Endodermal cell (in vitro differentiated cells): ENCODE measurements at regions not wholly inside any gene's neighbourhood (a gene's known extent, or its start where the extent isn't known, plus 50 kb on each side); places are given as distances from the start of the nearest gene placed in this dataset.
A peak's percentile ranks its signal among the peaks of the same experiment; 100 is the strongest.
"Not testable (repeated sequence)": the region's sequence is repeated elsewhere in the genome, so short reads cannot be mapped to it uniquely, and the experiment has no call there.

Experiments
- DNase-seq: peaks from one replicate; pipeline ENCODE4 v3.0.0-alpha.2; 2017
- H3K27ac ChIP-seq: 2 replicates; pipeline ENCODE4 v1.5.1; 2013; ENCODE audit warnings: mild to moderate bottlenecking, low read depth, low read length, moderate library complexity
- H3K27me3 ChIP-seq: 2 replicates; pipeline ENCODE4 v1.6.1; 2013; ENCODE audit warnings: mild to moderate bottlenecking, low read length, moderate library complexity; ENCODE audit not compliant: insufficient read depth, control insufficient read depth, poor library complexity, severe bottlenecking
- H3K36me3 ChIP-seq: 2 replicates; pipeline ENCODE4 v1.7.0; 2013; ENCODE audit warnings: mild to moderate bottlenecking, low read length, moderate library complexity; ENCODE audit not compliant: control insufficient read depth, insufficient read depth
- H3K4me1 ChIP-seq: one replicate; pipeline ENCODE4 v1.7.0; 2013; ENCODE audit warnings: low read length; ENCODE audit not compliant: control insufficient read depth, insufficient read depth
- H3K4me3 ChIP-seq: 2 replicates; pipeline ENCODE4 v1.5.1; 2013; ENCODE audit warnings: mild to moderate bottlenecking, low read length, moderate library complexity
- H3K9ac ChIP-seq: 2 replicates; pipeline ENCODE4 v1.6.1; 2013; ENCODE audit warnings: mild to moderate bottlenecking, low read length, moderate library complexity; ENCODE audit not compliant: poor library complexity, severe bottlenecking; ENCODE audit errors: extremely low read depth
- H3K9me3 ChIP-seq: 2 replicates; pipeline ENCODE4 v1.6.1; 2013; ENCODE audit warnings: mild to moderate bottlenecking, low read length, moderate library complexity; ENCODE audit not compliant: control insufficient read depth
- H3K27ac Mint-ChIP-seq: 2 replicates; pipeline ENCODE4 v1.8.0; 2020; ENCODE audit warnings: mixed read lengths
- H3K27me3 Mint-ChIP-seq: 2 replicates; pipeline ENCODE4 v1.8.0; 2021; ENCODE audit warnings: mild to moderate bottlenecking, mixed read lengths; ENCODE audit not compliant: insufficient read depth
- H3K36me3 Mint-ChIP-seq: 2 replicates; pipeline ENCODE4 v1.8.0; 2020; ENCODE audit warnings: low read depth, mixed read lengths
- H3K4me1 Mint-ChIP-seq: 2 replicates; pipeline ENCODE4 v1.8.0; 2020; ENCODE audit warnings: mixed read lengths
- H3K4me3 Mint-ChIP-seq: 2 replicates; pipeline ENCODE4 v1.8.0; 2020; ENCODE audit warnings: mild to moderate bottlenecking, moderate library complexity, mixed read lengths
- H3K9me3 Mint-ChIP-seq: 2 replicates; pipeline ENCODE4 v1.8.0; 2020; ENCODE audit warnings: mild to moderate bottlenecking, mixed read lengths
- WGBS, 2 experiments: methylation state at CpG; one replicate each; pipeline versions ENCODE4 v1.1.5 to v1.1.7; 2013; ENCODE audit warnings: missing lambda C conversion rate in 2 of 2, mixed read lengths in 1 of 2; ENCODE audit not compliant: insufficient coverage in 1 of 2, insufficient read length in 1 of 2; 5-methylcytosine and 5-hydroxymethylcytosine counted together
- TF ChIP-seq, protein P1 (sequence below): fragments of 200-600 bp; sonication (generic); conservative IDR thresholded peaks from 2 replicates; pipeline ENCODE4 v1.5.0; 2021; ENCODE audit warnings: antibody characterized with exemption, mild to moderate bottlenecking

DNA sequence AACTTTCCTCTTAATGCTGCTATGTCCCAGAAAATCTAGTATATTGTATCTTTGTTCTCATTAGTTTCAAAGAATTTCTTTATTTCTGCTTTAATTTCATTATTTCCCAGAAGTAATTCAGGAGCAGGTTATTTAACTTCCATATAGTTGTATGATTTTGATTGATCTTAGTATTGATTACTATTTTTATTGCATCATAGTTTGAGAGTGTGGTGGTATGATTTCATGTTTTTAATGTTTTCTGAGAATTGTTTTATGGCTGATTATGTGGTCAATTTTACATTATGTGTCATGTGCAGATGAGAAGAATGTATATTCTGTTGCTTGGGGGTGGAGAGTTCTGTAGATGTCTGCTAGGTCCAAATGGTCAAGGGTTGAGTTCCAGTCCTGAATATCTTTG, 425.6 kb upstream of the RORB start:
- no peak overlapping the region for H3K27ac Mint-ChIP-seq

DNA sequence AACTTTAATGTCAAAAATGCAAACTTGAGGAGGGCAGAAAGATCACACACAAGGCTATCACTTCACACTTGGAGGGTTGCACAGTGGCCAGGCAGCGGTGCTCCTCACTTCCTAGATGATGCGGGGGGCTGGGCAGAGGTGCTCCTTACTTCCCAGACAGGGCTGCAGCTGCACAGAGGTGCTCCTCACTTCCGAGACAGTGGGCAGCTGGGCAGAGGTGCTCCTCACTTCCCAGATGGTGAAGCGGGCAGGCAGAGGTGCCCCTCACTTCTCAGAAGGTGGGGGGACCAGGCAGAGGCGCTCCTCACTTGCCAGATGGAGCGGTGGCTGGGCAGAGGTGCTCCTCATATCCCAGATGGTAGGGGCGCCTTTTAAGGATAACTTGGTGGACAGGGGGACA, 423.2 kb upstream of the RORB start:
- H3K9ac ChIP-seq = no peak overlapping the region
- Mint-ChIP-seq H3K4me3 (no peak overlapping the region), H3K27ac (no peak overlapping the region), H3K4me1 (no peaks in the 10 kb centered on the region), H3K36me3 (no peaks in the 10 kb centered on the region), H3K27me3 (no peaks in the 10 kb centered on the region), H3K9me3 (peaks cover 25% of the 10 kb centered on the region)
- H3K27me3 ChIP-seq = no peaks in the 10 kb centered on the region
- DNase-seq = no peak
- H3K27ac ChIP-seq = no peak overlapping the region
- TF ChIP-seq, protein P1, sequence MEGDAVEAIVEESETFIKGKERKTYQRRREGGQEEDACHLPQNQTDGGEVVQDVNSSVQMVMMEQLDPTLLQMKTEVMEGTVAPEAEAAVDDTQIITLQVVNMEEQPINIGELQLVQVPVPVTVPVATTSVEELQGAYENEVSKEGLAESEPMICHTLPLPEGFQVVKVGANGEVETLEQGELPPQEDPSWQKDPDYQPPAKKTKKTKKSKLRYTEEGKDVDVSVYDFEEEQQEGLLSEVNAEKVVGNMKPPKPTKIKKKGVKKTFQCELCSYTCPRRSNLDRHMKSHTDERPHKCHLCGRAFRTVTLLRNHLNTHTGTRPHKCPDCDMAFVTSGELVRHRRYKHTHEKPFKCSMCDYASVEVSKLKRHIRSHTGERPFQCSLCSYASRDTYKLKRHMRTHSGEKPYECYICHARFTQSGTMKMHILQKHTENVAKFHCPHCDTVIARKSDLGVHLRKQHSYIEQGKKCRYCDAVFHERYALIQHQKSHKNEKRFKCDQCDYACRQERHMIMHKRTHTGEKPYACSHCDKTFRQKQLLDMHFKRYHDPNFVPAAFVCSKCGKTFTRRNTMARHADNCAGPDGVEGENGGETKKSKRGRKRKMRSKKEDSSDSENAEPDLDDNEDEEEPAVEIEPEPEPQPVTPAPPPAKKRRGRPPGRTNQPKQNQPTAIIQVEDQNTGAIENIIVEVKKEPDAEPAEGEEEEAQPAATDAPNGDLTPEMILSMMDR = no peak
- no peaks in the 10 kb centered on the region for H3K9me3 ChIP-seq
- no peaks in the 10 kb centered on the region for H3K4me1 ChIP-seq
- WGBS, 2 experiments = 94 to 95% methylated on average over 5 to 7 of the region's 7 CpGs
- H3K4me3 ChIP-seq = no peak overlapping the region
- H3K36me3 ChIP-seq = no peaks in the 10 kb centered on the region

More for the DNA sequence above, 425.6 kb upstream of the RORB start:
- H3K36me3 Mint-ChIP-seq = no peaks in the 10 kb centered on the region
- Histone ChIP-seq H3K9ac (no peak overlapping the region), H3K27me3 (no peaks in the 10 kb centered on the region), H3K36me3 (no peaks in the 10 kb centered on the region), H3K4me3 (no peak overlapping the region), H3K4me1 (no peaks in the 10 kb centered on the region), H3K9me3 (no peaks in the 10 kb centered on the region), H3K27ac (no peak overlapping the region)
- no peak overlapping the region for H3K4me3 Mint-ChIP-seq
- no peaks in the 10 kb centered on the region for H3K27me3 Mint-ChIP-seq
- TF ChIP-seq, protein P1 = no peak
- H3K9me3 Mint-ChIP-seq = peaks cover 25% of the 10 kb centered on the region
- peaks cover 4% of the 10 kb centered on the region for H3K4me1 Mint-ChIP-seq
- no peak for DNase-seq

DNA sequence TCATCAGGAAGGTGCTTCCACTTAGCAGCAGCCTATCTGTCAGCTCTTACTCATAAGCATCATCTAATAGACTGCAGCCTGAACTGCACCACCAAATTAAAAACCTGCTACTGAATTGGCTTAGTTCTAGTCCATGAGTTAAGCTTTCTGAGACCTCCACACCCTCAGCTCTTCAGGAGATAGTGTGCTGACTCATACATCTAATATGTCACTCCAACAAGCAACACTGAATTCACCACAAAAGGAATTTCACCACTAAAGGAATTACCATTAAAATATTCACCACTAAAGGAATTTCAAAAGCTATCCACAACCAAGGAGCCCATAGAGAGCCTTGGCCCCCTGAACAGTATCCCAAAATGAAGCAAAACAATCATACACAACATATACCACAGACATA, 418.5 kb upstream of the RORB start:
- Mint-ChIP-seq H3K9me3 (peaks cover 9% of the 10 kb centered on the region), H3K27ac (peak overlapping the region; percentile 79), H3K27me3 (no peaks in the 10 kb centered on the region), H3K4me3 (no peak overlapping the region), H3K4me1 (peaks cover 2% of the 10 kb centered on the region), H3K36me3 (peaks cover 5% of the 10 kb centered on the region)
- TF ChIP-seq, protein P1 = no peak
- Histone ChIP-seq H3K9ac (no peak overlapping the region), H3K4me1 (no peaks in the 10 kb centered on the region), H3K27me3 (no peaks in the 10 kb centered on the region), H3K4me3 (no peak overlapping the region), H3K27ac (no peak overlapping the region), H3K36me3 (no peaks in the 10 kb centered on the region), H3K9me3 (peaks cover 20% of the 10 kb centered on the region)
- peak; percentile 53 for DNase-seq

DNA sequence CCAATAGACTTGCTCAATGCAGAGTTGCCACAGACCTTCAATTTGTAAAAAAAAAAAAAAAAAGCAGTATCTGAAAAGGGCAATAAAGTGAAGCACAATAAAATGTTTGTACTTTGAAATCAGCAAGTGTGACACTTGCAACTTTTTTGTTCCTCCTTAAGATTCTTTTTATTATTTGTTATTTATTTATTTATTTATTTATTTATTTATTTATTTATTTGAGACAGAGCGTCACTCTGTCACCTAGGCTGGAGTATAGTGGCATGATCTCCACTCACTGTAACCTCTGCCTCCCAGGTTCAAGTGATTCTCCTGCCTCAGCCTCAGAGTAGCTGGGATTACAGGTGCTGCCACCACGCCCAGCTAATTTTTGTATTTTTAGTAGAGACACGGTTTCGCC, 416.5 kb upstream of the RORB start:
- H3K4me1 Mint-ChIP-seq, H3K4me3 ChIP-seq, H3K4me1 ChIP-seq: not testable (repeated sequence)

More for the DNA sequence above, 416.5 kb upstream of the RORB start:
- not testable (repeated sequence) for H3K36me3 ChIP-seq, DNase-seq, H3K27ac ChIP-seq, H3K27ac Mint-ChIP-seq, H3K9ac ChIP-seq, H3K9me3 Mint-ChIP-seq, H3K36me3 Mint-ChIP-seq, H3K27me3 Mint-ChIP-seq, H3K4me3 Mint-ChIP-seq, H3K27me3 ChIP-seq
- H3K9me3 ChIP-seq = peaks cover 20% of the 10 kb centered on the region
- WGBS, 2 experiments = 78 to 92% methylated on average over 4 of the region's 4 CpGs
